ENCODE measurements at regions not wholly inside any gene's neighbourhood (a gene's known extent, or its start where the extent isn't known, plus 50 kb on each side); places are given as distances from the start of the nearest gene placed in this dataset.

GRCh38 chr4:171017593-171017992 is 795.6 kb upstream of the GALNTL6 start:
- Histone ChIP-seq H3K4me3 (ENCODE audit: low read depth, low read length) (no peak overlapping the region), H3K9me3 (ENCODE audit: control insufficient read depth, insufficient read depth, low read length) (no peaks in the 10 kb centered on the region; the same call in 1 of the 2 replicates), H3K27me3 (ENCODE audit: control insufficient read depth, insufficient read depth, low read length) (no peaks in the 10 kb centered on the region), H3K27ac (ENCODE audit: low read depth, low read length) (no peak overlapping the region)
- ChIA-PET POLR2A (no interaction called here), CTCF (no interaction called here)
- no peak for DNase-seq (ENCODE audit: low read depth, low spot score)
- no peak for TF ChIP-seq CTCF (IDR thresholded peaks at IDR 0.05; ENCODE audit: low read depth, low read length)

- no peak overlapping the region for H3K27ac ChIP-seq (ENCODE audit: low read depth, low read length)
- CTCF ChIA-PET: interaction anchor here (0.6 kb wide), 1 partner anchor 420 kb away, joined by 3 read pairs; no protein-coding TSS in a partner anchor
- no peak overlapping the region for H3K4me3 ChIP-seq (ENCODE audit: low read depth, low read length)
- peaks cover 8% of the 10 kb centered on the region; the same call in 1 of the 2 replicates for H3K9me3 ChIP-seq (ENCODE audit: control insufficient read depth, insufficient read depth, low read length)
- POLR2A ChIA-PET: no interaction called here
- no peak for TF ChIP-seq CTCF (IDR thresholded peaks at IDR 0.05; ENCODE audit: low read depth, low read length)
- H3K27me3 ChIP-seq (ENCODE audit: control insufficient read depth, insufficient read depth, low read length): no peaks in the 10 kb centered on the region
- DNase-seq (ENCODE audit: low read depth, low spot score): no peak
Measured at GRCh38 chr4:171016145-171016544, 797.1 kb upstream of the GALNTL6 start.

GRCh38 chr4:171015441-171015840 is 797.8 kb upstream of the GALNTL6 start:
- no peak overlapping the region for H3K27ac ChIP-seq (ENCODE audit: low read depth, low read length)
- ChIA-PET CTCF (no interaction called here), POLR2A (no interaction called here)
- no peak overlapping the region for H3K4me3 ChIP-seq (ENCODE audit: low read depth, low read length)
- no peak for DNase-seq (ENCODE audit: low read depth, low spot score)
- TF ChIP-seq CTCF (IDR thresholded peaks at IDR 0.05; ENCODE audit: low read depth, low read length): no peak
- H3K27me3 ChIP-seq (ENCODE audit: control insufficient read depth, insufficient read depth, low read length): no peaks in the 10 kb centered on the region
- H3K9me3 ChIP-seq (ENCODE audit: control insufficient read depth, insufficient read depth, low read length): peaks cover 10% of the 10 kb centered on the region; the same call in 1 of the 2 replicates

- Histone ChIP-seq H3K27me3 (ENCODE audit: control insufficient read depth, insufficient read depth, low read length) (no peaks in the 10 kb centered on the region), H3K4me3 (ENCODE audit: low read depth, low read length) (no peak overlapping the region), H3K27ac (ENCODE audit: low read depth, low read length) (no peak overlapping the region), H3K9me3 (ENCODE audit: control insufficient read depth, insufficient read depth, low read length) (peaks cover 12% of the 10 kb centered on the region; the same call in 1 of the 2 replicates)
- ChIA-PET CTCF (no interaction called here), POLR2A (no interaction called here)
- DNase-seq (ENCODE audit: low read depth, low spot score): no peak
- TF ChIP-seq CTCF (IDR thresholded peaks at IDR 0.05; ENCODE audit: low read depth, low read length): no peak
Measured at GRCh38 chr4:171007618-171008390, 805.4 kb upstream of the GALNTL6 start.

- no peak for TF ChIP-seq CTCF (IDR thresholded peaks at IDR 0.05; ENCODE audit: low read depth, low read length)
- ChIA-PET POLR2A (no interaction called here), CTCF (no interaction called here)
- no peaks in the 10 kb centered on the region for H3K27me3 ChIP-seq (ENCODE audit: control insufficient read depth, insufficient read depth, low read length)
- H3K4me3 ChIP-seq (ENCODE audit: low read depth, low read length): no peak overlapping the region
- H3K9me3 ChIP-seq (ENCODE audit: control insufficient read depth, insufficient read depth, low read length): no peaks in the 10 kb centered on the region; the same call in 1 of the 2 replicates
- DNase-seq (ENCODE audit: low read depth, low spot score): no peak
- no peak overlapping the region for H3K27ac ChIP-seq (ENCODE audit: low read depth, low read length)
Measured at GRCh38 chr4:171002246-171002645, 811.0 kb upstream of the GALNTL6 start.
